Retinal pigment epithelial cell (primary cell): ENCODE measurements at regions not wholly inside any gene's neighbourhood (a gene's known extent, or its start where the extent isn't known, plus 50 kb on each side); places are given as distances from the start of the nearest gene placed in this dataset.

Source experiments
- DNase-seq: peaks from one replicate; pipeline ENCODE4 v3.0.0-alpha.2; 2010; ENCODE audit warnings: low read depth
- H3K4me3 ChIP-seq: 2 replicates; pipeline ENCODE4 v1.5.1; 2011; ENCODE audit warnings: mild to moderate bottlenecking, low read length, control low read depth, moderate library complexity
- CTCF ChIP-seq: conservative IDR thresholded peaks from 2 replicates; pipeline ENCODE4 v1.5.1; 2011; ENCODE audit warnings: low read depth, low read length, control low read depth, inconsistent platforms

DNA sequence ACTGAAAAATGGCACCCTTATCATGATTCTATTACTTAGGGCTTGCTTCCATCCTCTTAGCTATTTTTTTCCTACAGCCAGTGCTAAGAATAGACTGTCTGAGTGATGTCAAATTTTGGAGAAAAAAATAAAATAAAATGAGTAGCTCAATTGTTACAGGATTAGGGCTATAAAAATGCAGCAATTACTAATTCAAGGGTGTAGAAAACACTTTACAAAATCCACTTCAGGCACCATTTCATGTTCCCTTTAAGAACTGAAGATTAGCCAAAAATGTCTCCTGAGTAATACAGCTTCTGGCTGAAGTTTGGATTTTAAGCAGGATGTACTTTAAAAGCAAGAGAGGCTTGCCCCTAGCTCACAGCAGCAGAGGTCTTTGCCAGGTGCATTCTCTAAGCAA, 240.5 kb upstream of the IRX1 start:
- TF ChIP-seq CTCF, result no peak
- DNase-seq, result no peak
- H3K4me3 ChIP-seq, result no peak overlapping the region

DNA sequence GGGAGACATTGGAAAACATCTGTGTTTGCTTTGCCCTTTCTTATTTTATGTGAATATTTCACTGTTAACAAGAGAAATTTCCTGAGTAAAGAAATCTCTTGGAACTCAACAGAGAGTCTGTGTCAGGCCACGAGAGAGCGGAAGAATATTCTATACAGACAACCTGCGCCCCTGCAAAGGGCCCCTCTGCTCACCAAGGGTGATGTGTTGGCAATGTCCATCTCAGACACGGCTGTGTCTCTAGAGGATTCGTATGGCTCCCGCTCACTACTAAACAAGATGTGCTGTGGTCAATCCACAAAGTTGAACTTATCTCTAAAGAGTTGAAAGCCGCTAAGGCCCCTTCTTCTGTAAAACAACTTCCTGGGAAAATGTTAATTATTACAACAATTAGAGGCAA, 241.0 kb upstream of the IRX1 start:
- H3K4me3 ChIP-seq, result no peak overlapping the region
- DNase-seq, result no peak
- no peak for TF ChIP-seq CTCF

DNA sequence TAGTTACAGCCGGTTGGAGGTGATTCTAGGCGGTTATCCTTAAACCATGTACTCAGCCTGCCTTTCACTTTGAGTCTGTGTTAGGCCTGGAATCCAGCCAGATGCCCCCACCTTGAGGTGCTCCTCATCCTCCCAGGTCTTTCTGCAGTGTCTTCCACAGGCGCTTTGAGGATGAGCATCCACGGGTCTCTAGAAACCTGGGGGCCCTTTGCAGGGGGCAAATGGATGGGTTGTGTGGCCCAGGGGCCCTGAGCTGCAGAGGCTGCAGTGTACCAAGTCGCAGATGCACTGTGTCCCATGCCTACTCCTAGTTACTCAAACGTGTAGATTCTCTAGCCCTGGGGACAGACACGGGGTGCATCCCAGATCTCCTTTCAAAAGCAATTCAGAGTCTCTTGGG, 242.1 kb upstream of the IRX1 start:
- no peak overlapping the region for H3K4me3 ChIP-seq
- no peak for TF ChIP-seq CTCF
- DNase-seq, result no peak

- TF ChIP-seq CTCF, result no peak
- no peak overlapping the region for H3K4me3 ChIP-seq
- DNase-seq, result no peak
Observed at GRCh38 chr5:3352711-3353110, 242.9 kb upstream of the IRX1 start.

- DNase-seq, result no peak
- no peak overlapping the region for H3K4me3 ChIP-seq
- TF ChIP-seq CTCF, result no peak
Observed at GRCh38 chr5:3351581-3352442, 243.8 kb upstream of the IRX1 start.

DNA sequence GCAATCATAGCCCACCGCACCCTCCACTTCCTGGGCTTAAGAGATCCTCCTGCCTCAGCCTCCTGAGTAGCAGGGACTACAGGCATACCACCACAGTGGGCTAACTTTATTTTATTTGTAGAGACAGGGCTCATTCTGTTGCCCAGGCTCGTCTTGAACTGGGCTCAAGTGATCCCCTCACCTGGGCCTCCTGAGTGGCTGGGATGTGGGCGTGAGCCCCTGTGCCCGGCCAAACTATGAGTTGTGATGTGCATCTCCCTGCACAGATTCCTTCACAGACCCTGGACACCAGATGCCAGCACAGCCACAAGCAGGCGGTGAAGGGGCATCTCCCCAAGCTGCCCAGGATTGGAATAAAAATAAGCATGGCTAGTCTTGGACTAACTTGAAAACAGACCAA, 244.9 kb upstream of the IRX1 start:
- no peak for TF ChIP-seq CTCF
- no peak for DNase-seq
- H3K4me3 ChIP-seq, result no peak overlapping the region

DNA sequence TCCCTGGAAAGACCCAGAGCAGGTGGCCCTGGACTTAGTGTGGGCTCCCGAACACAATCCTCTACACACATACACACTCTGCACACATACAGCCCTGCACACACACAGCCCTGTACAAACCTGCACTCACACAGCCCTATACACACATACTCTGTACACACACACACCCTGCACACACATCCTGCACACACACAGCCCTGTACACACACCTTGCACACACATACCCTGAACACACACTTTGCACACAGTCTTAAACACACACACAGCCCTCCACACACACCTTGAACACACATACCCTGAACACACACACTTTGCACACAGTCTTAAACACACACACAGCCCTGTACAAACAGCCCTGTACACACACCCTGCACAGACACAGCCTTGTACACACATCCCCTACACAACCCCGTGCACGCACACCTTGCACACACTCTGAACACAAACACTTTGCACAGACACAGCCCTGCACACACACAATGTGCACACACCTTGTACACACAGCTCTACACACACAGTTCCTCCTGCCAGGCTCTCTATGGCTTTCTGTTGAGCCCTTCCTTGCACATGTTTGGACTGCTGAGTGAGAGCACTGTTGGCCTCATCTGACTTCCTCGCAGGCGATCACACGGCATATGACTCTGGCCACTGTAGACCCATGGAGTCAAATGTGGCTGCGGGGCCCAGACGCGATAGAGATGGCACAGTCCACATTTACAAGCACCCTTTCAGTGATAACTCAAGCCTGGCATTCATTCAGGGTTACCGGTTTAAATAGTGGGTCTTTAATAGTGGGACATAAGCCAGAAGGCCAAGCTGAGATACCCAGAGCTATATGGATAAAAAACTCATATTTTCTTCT, 245.7 kb upstream of the IRX1 start:
- no peak for DNase-seq
- no peak for TF ChIP-seq CTCF
- no peak overlapping the region for H3K4me3 ChIP-seq
